OCI-LY7 (cell line): ENCODE measurements at regions not wholly inside any gene's neighbourhood (a gene's known extent, or its start where the extent isn't known, plus 50 kb on each side); places are given as distances from the start of the nearest gene placed in this dataset.

Experiments
- BruUV-seq: library from RNA; stranded (reverse); fragments of 400-500 nt; replicated peaks from 2 replicates; lab custom pipeline; 2021; lab: Mats Ljungman, UMichigan
- CTCF ChIA-PET: fragments of 300-600 bp; sonication (Branson Sonifier 250); formaldehyde crosslinking; loops from one replicate; lab custom pipeline; 2022; ENCODE audit warnings: antibody characterized with exemption; ENCODE audit not compliant: unreplicated experiment; lab: Charles Lee
- POLR2A ChIA-PET: fragments of 300-600 bp; sonication (Branson Sonifier 250); formaldehyde crosslinking; loops from one replicate; lab custom pipeline; 2022; ENCODE audit warnings: antibody characterized with exemption; lab: Charles Lee
- DNase-seq: peaks from one replicate; pipeline ENCODE4 v3.0.0-alpha.2; 2015; ENCODE audit warnings: low spot score
- H2AFZ ChIP-seq: fragments of 200-600 bp; sonication (generic), shearing (Covaris generic); 2 replicates; pipeline ENCODE4 v1.6.1; 2014; ENCODE audit warnings: mild to moderate bottlenecking, antibody characterized with exemption, low read length, moderate library complexity
- H3K27ac ChIP-seq: fragments of 200-600 bp; sonication (generic); 2 replicates; pipeline ENCODE4 v1.5.1; 2014; ENCODE audit warnings: mixed run types, low read depth, mild to moderate bottlenecking, moderate library complexity, low read length, inconsistent platforms; ENCODE audit not compliant: poor library complexity, severe bottlenecking
- H3K36me3 ChIP-seq: fragments of 200-600 bp; sonication (generic); 2 replicates; pipeline ENCODE4 v1.6.1; 2014; ENCODE audit warnings: mild to moderate bottlenecking, antibody characterized with exemption, low read length, moderate library complexity, mixed read lengths; ENCODE audit not compliant: insufficient read depth
- H3K4me1 ChIP-seq: fragments of 200-600 bp; sonication (generic); 2 replicates; pipeline ENCODE4 v1.5.1; 2014; ENCODE audit warnings: mild to moderate bottlenecking, low read length; ENCODE audit not compliant: insufficient read depth, poor library complexity, severe bottlenecking
- H3K4me2 ChIP-seq: fragments of 200-600 bp; sonication (generic); 2 replicates; pipeline ENCODE4 v1.6.1; 2014; ENCODE audit warnings: mild to moderate bottlenecking, low read length
- H3K4me3 ChIP-seq: fragments of 200-600 bp; sonication (generic); 2 replicates; pipeline ENCODE4 v1.5.1; 2014; ENCODE audit warnings: mild to moderate bottlenecking, low read depth, low read length; ENCODE audit not compliant: poor library complexity, severe bottlenecking
- H3K79me2 ChIP-seq: fragments of 200-600 bp; sonication (generic); 2 replicates; pipeline ENCODE4 v1.6.1; 2016; ENCODE audit warnings: low read depth, mild to moderate bottlenecking, low read length, moderate library complexity, mixed read lengths; ENCODE audit not compliant: insufficient read depth
- H3K9me2 ChIP-seq: fragments of 200-600 bp; sonication (generic); 2 replicates; pipeline ENCODE4 v1.6.1; 2016; ENCODE audit warnings: mild to moderate bottlenecking, low read length, mixed read lengths; ENCODE audit not compliant: insufficient read depth
- H3K9me3 ChIP-seq: fragments of 200-600 bp; sonication (generic); 2 replicates; pipeline ENCODE4 v1.6.1; 2014; ENCODE audit warnings: mild to moderate bottlenecking, mixed run types, low read length, mixed read lengths
- H4K20me1 ChIP-seq: fragments of 200-600 bp; sonication (generic); 2 replicates; pipeline ENCODE4 v1.6.1; 2014; ENCODE audit warnings: mild to moderate bottlenecking, antibody characterized with exemption, low read length, moderate library complexity, mixed read lengths; ENCODE audit not compliant: insufficient read depth
- CTCF ChIP-seq: fragments of 200-600 bp; sonication (generic); conservative IDR thresholded peaks from 2 replicates; pipeline ENCODE4 v1.5.1; 2014; ENCODE audit warnings: mild to moderate bottlenecking, antibody characterized with exemption, low read length, moderate library complexity, mixed read lengths
- EZH2phosphoT487 ChIP-seq: fragments of 200-600 bp; sonication (generic); IDR thresholded peaks from 2 replicates; pipeline ENCODE4 v1.6.1; 2018; ENCODE audit warnings: low read depth, borderline replicate concordance, mild to moderate bottlenecking, mixed run types, antibody characterized with exemption, low read length, moderate library complexity, mixed read lengths
- intact Hi-C: fragments of 100-400 bp; cut with micrococcal nuclease; formaldehyde crosslinking; loops from one replicate; pipeline ENCODE4 v1.10.0; 2022; ENCODE audit not compliant: unreplicated experiment

- Histone ChIP-seq H3K4me3 (no peak overlapping the region), H3K9me3 (no peaks in the 10 kb centered on the region), H4K20me1 (no peaks in the 10 kb centered on the region), H3K9me2 (no peaks in the 10 kb centered on the region), H3K4me1 (peaks cover 17% of the 10 kb centered on the region), H3K36me3 (no peaks in the 10 kb centered on the region), H3K27ac (no peak overlapping the region), H3K4me2 (no peak overlapping the region), H3K79me2 (no peaks in the 10 kb centered on the region), H2AFZ (no peak overlapping the region)
- ChIA-PET CTCF (no interaction called here), POLR2A (interaction anchor here (1.0 to 1.9 kb wide), 2 partner anchors 10 to 40 kb away, joined by 3 to 4 read pairs; no protein-coding TSS in a partner anchor)
- BruUV-seq, result no TSS peak
- no peak for DNase-seq
- intact Hi-C loops, result no loop called here
- TF ChIP-seq CTCF (no peak), EZH2phosphoT487 (no peak)
Measured at GRCh38 chr2:45128580-45128997, 119.3 kb upstream of the SIX2 start.

- no peak for DNase-seq
- no peaks in the 10 kb centered on the region for H3K36me3 ChIP-seq
- H3K4me1 ChIP-seq, result peaks cover 10% of the 10 kb centered on the region
- intact Hi-C loops, result no loop called here
- H4K20me1 ChIP-seq, result no peaks in the 10 kb centered on the region
- H3K27ac ChIP-seq, result no peak overlapping the region
- no peak overlapping the region for H3K4me2 ChIP-seq
- H3K79me2 ChIP-seq, result no peaks in the 10 kb centered on the region
- ChIA-PET POLR2A (interaction anchor here (1.9 kb wide), 1 partner anchor 11 kb away, joined by 4 read pairs; no protein-coding TSS in a partner anchor), CTCF (no interaction called here)
- no peak overlapping the region for H2AFZ ChIP-seq
- no TSS peak for BruUV-seq
- no peak overlapping the region for H3K4me3 ChIP-seq
- H3K9me3 ChIP-seq, result no peaks in the 10 kb centered on the region
- TF ChIP-seq EZH2phosphoT487 (no peak), CTCF (no peak)
- H3K9me2 ChIP-seq, result no peaks in the 10 kb centered on the region
Measured at GRCh38 chr2:45127891-45128290, 118.6 kb upstream of the SIX2 start.

- Histone ChIP-seq H3K79me2 (no peaks in the 10 kb centered on the region), H3K4me1 (peaks cover 5% of the 10 kb centered on the region), H3K9me3 (no peaks in the 10 kb centered on the region), H4K20me1 (no peaks in the 10 kb centered on the region), H3K27ac (no peak overlapping the region), H3K9me2 (no peaks in the 10 kb centered on the region), H3K36me3 (no peaks in the 10 kb centered on the region), H3K4me2 (no peak overlapping the region), H2AFZ (no peak overlapping the region), H3K4me3 (no peak overlapping the region)
- ChIA-PET CTCF (no interaction called here), POLR2A (no interaction called here)
- no peak for DNase-seq
- no TSS peak for BruUV-seq
- intact Hi-C loops, result no loop called here
- no peak for TF ChIP-seq EZH2phosphoT487
- no peak for TF ChIP-seq CTCF
Measured at GRCh38 chr2:45127321-45127720, 118.1 kb upstream of the SIX2 start.
